ENCODE measurements at regions not wholly inside any gene's neighbourhood (a gene's known extent, or its start where the extent isn't known, plus 50 kb on each side); places are given as distances from the start of the nearest gene placed in this dataset.

DNA sequence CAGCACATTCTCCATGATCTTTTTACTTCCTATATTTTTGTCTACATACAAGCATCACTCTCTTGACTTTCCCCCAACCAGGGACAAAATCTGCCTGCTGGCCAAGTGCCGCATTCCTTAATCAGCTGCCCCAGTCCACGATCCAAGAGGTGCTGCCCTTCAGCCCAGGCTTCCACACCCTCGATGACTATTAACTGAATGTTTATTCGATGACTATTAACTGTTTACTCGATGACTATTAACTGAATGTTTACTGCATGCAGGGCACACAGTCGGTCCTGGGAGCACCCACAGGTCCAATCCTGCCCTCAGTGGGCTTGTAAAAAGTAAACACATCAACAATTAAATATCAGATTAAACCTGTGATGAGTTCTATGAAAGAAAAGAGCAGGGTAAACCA, 256.9 kb downstream of the ARRDC4 start:
- TF ChIP-seq, protein P1, sequence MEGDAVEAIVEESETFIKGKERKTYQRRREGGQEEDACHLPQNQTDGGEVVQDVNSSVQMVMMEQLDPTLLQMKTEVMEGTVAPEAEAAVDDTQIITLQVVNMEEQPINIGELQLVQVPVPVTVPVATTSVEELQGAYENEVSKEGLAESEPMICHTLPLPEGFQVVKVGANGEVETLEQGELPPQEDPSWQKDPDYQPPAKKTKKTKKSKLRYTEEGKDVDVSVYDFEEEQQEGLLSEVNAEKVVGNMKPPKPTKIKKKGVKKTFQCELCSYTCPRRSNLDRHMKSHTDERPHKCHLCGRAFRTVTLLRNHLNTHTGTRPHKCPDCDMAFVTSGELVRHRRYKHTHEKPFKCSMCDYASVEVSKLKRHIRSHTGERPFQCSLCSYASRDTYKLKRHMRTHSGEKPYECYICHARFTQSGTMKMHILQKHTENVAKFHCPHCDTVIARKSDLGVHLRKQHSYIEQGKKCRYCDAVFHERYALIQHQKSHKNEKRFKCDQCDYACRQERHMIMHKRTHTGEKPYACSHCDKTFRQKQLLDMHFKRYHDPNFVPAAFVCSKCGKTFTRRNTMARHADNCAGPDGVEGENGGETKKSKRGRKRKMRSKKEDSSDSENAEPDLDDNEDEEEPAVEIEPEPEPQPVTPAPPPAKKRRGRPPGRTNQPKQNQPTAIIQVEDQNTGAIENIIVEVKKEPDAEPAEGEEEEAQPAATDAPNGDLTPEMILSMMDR (IDR thresholded peaks at IDR 0.05; ENCODE audit: insufficient read depth, low read length, poor library complexity, severe bottlenecking), result no peak
- no peak for TF ChIP-seq EZH2phosphoT487 (conservative IDR thresholded peaks at IDR 0.05; ENCODE audit: low read length)
